K562 (cell line): ENCODE measurements at regions not wholly inside any gene's neighbourhood (a gene's known extent, or its start where the extent isn't known, plus 50 kb on each side); places are given as distances from the start of the nearest gene placed in this dataset.

Experiments
- ATF7 ChIP-seq: fragments of 450-650 bp; IDR thresholded peaks from 2 replicates; pipeline ENCODE4 v1.7.1; 2014; ENCODE audit warnings: mild to moderate bottlenecking, moderate library complexity
- CLOCK ChIP-seq: fragments of 250-450 bp; sonication (Bioruptor Pico); IDR thresholded peaks from 2 replicates; pipeline ENCODE4 v1.4.0; 2020; ENCODE audit warnings: mild to moderate bottlenecking, moderate library complexity, borderline replicate concordance
- FOS ChIP-seq: IDR thresholded peaks from 3 replicates; pipeline ENCODE4 v1.6.1; 2011; ENCODE audit not compliant: insufficient read length; ENCODE audit errors: extremely low read depth
- FOXP1 ChIP-seq: sonication (generic); formaldehyde crosslinking; IDR thresholded peaks from 2 replicates; pipeline ENCODE4 v1.8.0; 2022; ENCODE audit warnings: mild to moderate bottlenecking, missing genetic modification reagents
- KLF10 ChIP-seq: fragments of 250-450 bp; sonication (Bioruptor Pico); IDR thresholded peaks from 2 replicates; pipeline ENCODE4 v1.6.1; 2021; ENCODE audit warnings: matching md5 sums
- KLF16 ChIP-seq: IDR thresholded peaks from 2 replicates; pipeline ENCODE4 v1.6.1; 2016; ENCODE audit warnings: antibody characterized with exemption
- PCBP1 ChIP-seq: fragments of 200-400 bp; formaldehyde crosslinking; IDR thresholded peaks from 2 replicates; pipeline ENCODE4 v1.6.1; 2018; ENCODE audit warnings: mild to moderate bottlenecking, low read depth, low read length; ENCODE audit not compliant: poor library complexity, severe bottlenecking
- PHB2 ChIP-seq: fragments of 450-650 bp; IDR thresholded peaks from 2 replicates; pipeline ENCODE4 v1.6.1; 2017; ENCODE audit warnings: low read depth
- PML ChIP-seq: IDR thresholded peaks from 2 replicates; pipeline ENCODE4 v1.6.1; 2012; ENCODE audit warnings: low read length, inconsistent platforms
- POLR2H ChIP-seq: IDR thresholded peaks from 2 replicates; pipeline ENCODE4 v1.6.1; 2016; ENCODE audit warnings: missing genetic modification characterization, low read depth, mild to moderate bottlenecking, control low read depth, missing compliant biosample characterization, moderate library complexity
- RAD21 ChIP-seq, 2 experiments: fragments of 250-450 bp in 1 of 2; fragments of 450-650 bp in 1 of 2; sonication (Bioruptor Pico) in 1 of 2; formaldehyde crosslinking in 1 of 2; IDR thresholded peaks in 1 of 2; conservative IDR thresholded peaks in 1 of 2; 2 replicates each; pipeline versions ENCODE4 v1.4.0 to v1.8.0; 2020 to 2022; ENCODE audit warnings: mild to moderate bottlenecking in 2 of 2, moderate library complexity in 1 of 2
- SNIP1 ChIP-seq: fragments of 450-650 bp; IDR thresholded peaks from 2 replicates; pipeline ENCODE4 v1.7.1; 2017; ENCODE audit warnings: low read depth, mild to moderate bottlenecking
- SRSF3 ChIP-seq: fragments of 200-400 bp; formaldehyde crosslinking; IDR thresholded peaks from 2 replicates; pipeline ENCODE4 v1.6.1; 2016; ENCODE audit warnings: mild to moderate bottlenecking, low read length, moderate library complexity; ENCODE audit not compliant: insufficient read depth
- ZNF184 ChIP-seq: sonication (generic); formaldehyde crosslinking; IDR thresholded peaks from 2 replicates; pipeline ENCODE4 v1.5.0; 2020; ENCODE audit warnings: missing genetic modification reagents
- ZNF589 ChIP-seq: fragments of 200-800 bp; sonication (Bioruptor generic); IDR thresholded peaks from 2 replicates; pipeline ENCODE4 v1.6.1; 2016; ENCODE audit warnings: low read depth, missing genetic modification characterization, missing compliant biosample characterization
- ZNF644 ChIP-seq: fragments of 200-800 bp; sonication (Bioruptor generic); IDR thresholded peaks from 2 replicates; pipeline ENCODE4 v1.6.1; 2016; ENCODE audit warnings: low read depth, missing genetic modification characterization, missing compliant biosample characterization
- TF ChIP-seq, protein P1 (sequence below), 2 experiments: fragments of 450-650 bp; formaldehyde crosslinking in 1 of 2; IDR thresholded peaks; 2 replicates each; pipeline versions ENCODE4 v1.4.0 to v1.6.1; 2014 to 2020; ENCODE audit warnings: mild to moderate bottlenecking in 2 of 2, borderline replicate concordance in 1 of 2, low read depth in 1 of 2

- TF ChIP-seq CLOCK (no peak), ZNF644 (tag) (no peak), RAD21 (CRISPR knock-in tag; conservative IDR thresholded peaks at IDR 0.05 in 1 of 2, IDR thresholded peaks at IDR 0.05 in 1 of 2) (peak; percentile 54 to 55), PHB2 (no peak), KLF10 (CRISPR knock-in tag) (no peak), ZNF184 (no peak), ZNF589 (CRISPR knock-in tag) (no peak), SRSF3 (no peak), FOXP1 (CRISPR knock-in tag) (no peak), KLF16 (no peak), SNIP1 (no peak), ATF7 (no peak), PML (no peak), FOS (no peak), POLR2H (tag) (no peak), PCBP1 (no peak)
- TF ChIP-seq, protein P1, sequence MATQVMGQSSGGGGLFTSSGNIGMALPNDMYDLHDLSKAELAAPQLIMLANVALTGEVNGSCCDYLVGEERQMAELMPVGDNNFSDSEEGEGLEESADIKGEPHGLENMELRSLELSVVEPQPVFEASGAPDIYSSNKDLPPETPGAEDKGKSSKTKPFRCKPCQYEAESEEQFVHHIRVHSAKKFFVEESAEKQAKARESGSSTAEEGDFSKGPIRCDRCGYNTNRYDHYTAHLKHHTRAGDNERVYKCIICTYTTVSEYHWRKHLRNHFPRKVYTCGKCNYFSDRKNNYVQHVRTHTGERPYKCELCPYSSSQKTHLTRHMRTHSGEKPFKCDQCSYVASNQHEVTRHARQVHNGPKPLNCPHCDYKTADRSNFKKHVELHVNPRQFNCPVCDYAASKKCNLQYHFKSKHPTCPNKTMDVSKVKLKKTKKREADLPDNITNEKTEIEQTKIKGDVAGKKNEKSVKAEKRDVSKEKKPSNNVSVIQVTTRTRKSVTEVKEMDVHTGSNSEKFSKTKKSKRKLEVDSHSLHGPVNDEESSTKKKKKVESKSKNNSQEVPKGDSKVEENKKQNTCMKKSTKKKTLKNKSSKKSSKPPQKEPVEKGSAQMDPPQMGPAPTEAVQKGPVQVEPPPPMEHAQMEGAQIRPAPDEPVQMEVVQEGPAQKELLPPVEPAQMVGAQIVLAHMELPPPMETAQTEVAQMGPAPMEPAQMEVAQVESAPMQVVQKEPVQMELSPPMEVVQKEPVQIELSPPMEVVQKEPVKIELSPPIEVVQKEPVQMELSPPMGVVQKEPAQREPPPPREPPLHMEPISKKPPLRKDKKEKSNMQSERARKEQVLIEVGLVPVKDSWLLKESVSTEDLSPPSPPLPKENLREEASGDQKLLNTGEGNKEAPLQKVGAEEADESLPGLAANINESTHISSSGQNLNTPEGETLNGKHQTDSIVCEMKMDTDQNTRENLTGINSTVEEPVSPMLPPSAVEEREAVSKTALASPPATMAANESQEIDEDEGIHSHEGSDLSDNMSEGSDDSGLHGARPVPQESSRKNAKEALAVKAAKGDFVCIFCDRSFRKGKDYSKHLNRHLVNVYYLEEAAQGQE (IDR thresholded peaks at IDR 0.05; ENCODE audit: borderline replicate concordance) = peak; percentile 19; the same call in 1 of the 2 replicates
- TF ChIP-seq, protein P1 (CRISPR knock-in tag; IDR thresholded peaks at IDR 0.05; ENCODE audit: low read depth) = no peak
These were observed 595.0 kb downstream of the ARL4A start (continued) for GRCh38 chr7:13282377-13282980.
